ENCODE measurements at regions not wholly inside any gene's neighbourhood (a gene's known extent, or its start where the extent isn't known, plus 50 kb on each side); places are given as distances from the start of the nearest gene placed in this dataset.

DNA sequence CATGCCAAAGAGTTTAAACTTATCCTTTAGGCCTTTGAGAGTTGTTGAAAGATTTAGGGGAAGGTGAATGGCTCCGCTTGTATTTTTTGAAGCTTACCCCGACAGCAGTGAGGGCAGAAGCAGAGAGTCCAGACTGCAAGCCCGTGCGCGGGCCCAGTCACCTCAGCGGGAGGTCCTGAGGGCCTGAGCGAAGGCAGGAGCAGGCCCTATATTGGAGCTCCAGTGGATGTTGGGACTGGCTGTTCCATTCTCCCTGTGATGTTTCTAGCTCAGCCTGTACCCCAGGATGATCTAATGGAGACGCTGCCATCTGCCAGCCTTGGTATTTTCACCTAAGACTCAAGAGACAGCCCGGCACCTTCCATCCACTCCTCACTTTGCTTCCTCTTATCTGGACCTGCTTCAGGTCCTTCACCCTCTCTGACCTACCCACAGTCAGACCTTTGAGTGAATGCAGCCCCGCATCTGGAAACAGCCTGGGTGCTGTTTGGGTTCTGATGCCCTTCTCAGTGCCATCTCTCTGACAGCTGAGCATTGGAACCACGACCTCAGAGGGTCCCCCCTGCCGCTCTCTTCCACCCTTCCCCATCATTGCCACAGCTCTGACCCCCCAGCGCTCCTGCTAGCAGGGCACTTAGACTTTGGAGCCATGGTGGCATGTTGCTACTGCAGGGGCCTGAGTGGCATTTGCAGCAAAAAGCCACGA is 628.2 kb upstream of the CADM1 start:
- TF ChIP-seq CTCF (IDR thresholded peaks at IDR 0.05; ENCODE audit: low read depth, low read length): no peak
- H3K4me3 ChIP-seq (ENCODE audit: low read depth, low read length): no peak overlapping the region
- no peak overlapping the region for H3K27ac ChIP-seq (ENCODE audit: low read depth, low read length)
- no peak for DNase-seq (ENCODE audit: low read depth, low spot score)
- CTCF ChIA-PET: no interaction called here
- POLR2A ChIA-PET: no interaction called here
- H3K27me3 ChIP-seq (ENCODE audit: control insufficient read depth, insufficient read depth, low read length): no peaks in the 10 kb centered on the region
- H3K9me3 ChIP-seq (ENCODE audit: control insufficient read depth, insufficient read depth, low read length): no peaks in the 10 kb centered on the region

- H3K27me3 ChIP-seq (ENCODE audit: control insufficient read depth, insufficient read depth, low read length): no peaks in the 10 kb centered on the region
- no peaks in the 10 kb centered on the region for H3K9me3 ChIP-seq (ENCODE audit: control insufficient read depth, insufficient read depth, low read length)
- TF ChIP-seq CTCF (IDR thresholded peaks at IDR 0.05; ENCODE audit: low read depth, low read length): no peak
- ChIA-PET POLR2A (no interaction called here), CTCF (no interaction called here)
- H3K27ac ChIP-seq (ENCODE audit: low read depth, low read length): no peak overlapping the region
- no peak overlapping the region for H3K4me3 ChIP-seq (ENCODE audit: low read depth, low read length)
- DNase-seq (ENCODE audit: low read depth, low spot score): no peak
Measured at GRCh38 chr11:116130122-116130521, 625.9 kb upstream of the CADM1 start.

DNA sequence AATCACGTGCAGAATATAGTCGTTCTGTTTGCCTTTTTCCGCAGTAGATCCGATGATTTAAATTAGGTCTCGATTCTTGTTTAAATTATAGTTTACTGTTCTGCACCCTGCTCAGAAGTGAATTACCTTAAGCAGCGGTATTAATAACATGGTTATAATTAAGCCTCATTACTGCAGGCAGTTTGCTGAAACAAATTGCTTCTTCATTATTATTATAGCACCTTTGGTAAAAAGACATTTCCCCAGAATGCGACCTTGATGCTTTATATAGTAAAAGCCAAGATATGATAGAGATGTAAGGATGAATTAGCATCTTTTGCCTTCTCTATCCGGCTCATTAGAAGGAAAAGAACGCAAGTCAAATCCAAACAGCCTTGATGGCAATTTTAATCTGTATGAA is 625.2 kb upstream of the CADM1 start:
- no peak for TF ChIP-seq CTCF (IDR thresholded peaks at IDR 0.05; ENCODE audit: low read depth, low read length)
- Histone ChIP-seq H3K27me3 (ENCODE audit: control insufficient read depth, insufficient read depth, low read length) (no peaks in the 10 kb centered on the region), H3K4me3 (ENCODE audit: low read depth, low read length) (no peak overlapping the region), H3K27ac (ENCODE audit: low read depth, low read length) (no peak overlapping the region), H3K9me3 (ENCODE audit: control insufficient read depth, insufficient read depth, low read length) (no peaks in the 10 kb centered on the region)
- ChIA-PET POLR2A (no interaction called here), CTCF (no interaction called here)
- no peak for DNase-seq (ENCODE audit: low read depth, low spot score)

DNA sequence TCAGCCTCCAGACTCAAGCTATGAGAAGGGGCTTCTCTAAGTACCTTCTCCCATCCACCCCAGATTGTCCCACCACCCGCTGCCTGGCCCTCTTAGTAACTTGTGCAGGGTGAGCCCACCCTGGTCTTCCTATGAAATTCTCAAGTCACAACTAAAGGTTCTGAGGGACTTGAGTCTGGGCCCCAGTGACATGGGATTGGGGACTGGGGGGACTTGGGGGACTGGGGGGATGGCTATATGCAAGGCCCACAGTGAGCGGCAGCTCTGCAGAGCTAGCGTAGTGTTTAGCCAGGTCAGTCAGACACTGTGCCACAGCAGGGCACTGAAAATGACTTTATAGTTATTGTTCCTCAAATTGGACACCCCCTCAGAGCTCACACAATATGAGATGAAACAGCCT is 622.3 kb upstream of the CADM1 start:
- H3K4me3 ChIP-seq (ENCODE audit: low read depth, low read length): no peak overlapping the region
- no peak overlapping the region for H3K27ac ChIP-seq (ENCODE audit: low read depth, low read length)
- no peaks in the 10 kb centered on the region for H3K27me3 ChIP-seq (ENCODE audit: control insufficient read depth, insufficient read depth, low read length)
- DNase-seq (ENCODE audit: low read depth, low spot score): no peak
- H3K9me3 ChIP-seq (ENCODE audit: control insufficient read depth, insufficient read depth, low read length): no peaks in the 10 kb centered on the region
- POLR2A ChIA-PET: no interaction called here
- TF ChIP-seq CTCF (IDR thresholded peaks at IDR 0.05; ENCODE audit: low read depth, low read length): no peak
- CTCF ChIA-PET: interaction anchor here (0.7 kb wide), 1 partner anchor 27 kb away, joined by 3 read pairs; no protein-coding TSS in a partner anchor

DNA sequence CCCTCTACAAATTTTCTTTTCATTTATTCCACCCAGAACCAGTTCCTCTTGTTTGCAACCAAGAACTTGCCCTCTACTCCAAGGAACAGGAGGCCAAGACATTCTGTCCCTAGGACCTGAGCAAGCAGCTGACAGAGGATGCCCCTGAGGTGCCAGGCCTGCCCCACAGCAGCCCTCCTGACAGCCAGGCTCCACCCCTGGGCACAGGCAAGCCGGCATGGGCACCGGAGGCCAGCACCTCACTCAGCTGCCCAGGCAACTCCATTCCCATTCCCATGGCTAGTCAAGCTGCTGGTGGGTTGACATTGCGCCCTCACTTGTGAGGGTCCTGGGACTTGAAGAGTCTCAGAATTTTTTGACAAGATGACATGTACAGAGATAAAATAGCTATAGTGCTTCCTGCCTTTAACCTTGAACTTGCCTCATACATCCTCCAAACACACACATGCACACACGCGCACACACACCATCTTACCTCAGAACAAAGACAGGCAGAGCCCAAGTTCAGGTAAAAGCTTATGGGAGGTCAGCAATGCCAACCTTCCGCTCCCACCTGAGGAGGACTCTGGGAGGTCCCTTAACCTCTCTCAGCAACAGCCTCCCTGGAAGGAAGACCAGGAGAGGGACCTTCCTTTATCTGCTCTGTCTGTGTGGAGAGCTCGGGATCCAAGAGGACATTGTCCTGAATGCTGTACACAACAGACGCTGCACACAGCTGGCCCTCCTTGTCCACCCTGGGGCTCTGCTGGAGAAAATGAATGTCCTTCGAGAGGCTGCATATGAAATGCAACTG is 620.9 kb upstream of the CADM1 start:
- ChIA-PET CTCF (no interaction called here), POLR2A (no interaction called here)
- no peak overlapping the region for H3K4me3 ChIP-seq (ENCODE audit: low read depth, low read length)
- H3K27me3 ChIP-seq (ENCODE audit: control insufficient read depth, insufficient read depth, low read length): no peaks in the 10 kb centered on the region
- H3K27ac ChIP-seq (ENCODE audit: low read depth, low read length): no peak overlapping the region
- no peaks in the 10 kb centered on the region for H3K9me3 ChIP-seq (ENCODE audit: control insufficient read depth, insufficient read depth, low read length)
- DNase-seq (ENCODE audit: low read depth, low spot score): no peak
- no peak for TF ChIP-seq CTCF (IDR thresholded peaks at IDR 0.05; ENCODE audit: low read depth, low read length)
